Sciatic nerve (tissue), 2 donors: ENCODE measurements at regions not wholly inside any gene's neighbourhood (a gene's known extent, or its start where the extent isn't known, plus 50 kb on each side); places are given as distances from the start of the nearest gene placed in this dataset.

Experiments used
- ATAC-seq: fragments of 200-7000 bp; cut with Tn5 transposase; one replicate; pipeline ENCODE4 v1.9.1; 2020; ENCODE audit warnings: mild to moderate bottlenecking, moderate library complexity
- DNase-seq: peaks from one replicate; pipeline ENCODE4 v3.0.0-alpha.2; 2020; ENCODE audit warnings: low spot score
- intact Hi-C: fragments of 100-400 bp; cut with DNase I; formaldehyde crosslinking; loops from one replicate; pipeline ENCODE4 v1.14.2; 2022
- donor health status: DM: no; HTN: no; CAD: no.
- donor health status: DM: no; HTN: no; CAD: no.

GRCh38 chr11:11789735-11790369 is 51.9 kb upstream of the USP47 start:
- no peak for DNase-seq
- intact Hi-C loops: loop anchor here (10.0 kb wide), 3 partner anchors 255 to 995 kb away; no protein-coding TSS in a partner anchor
- ATAC-seq: no peak

GRCh38 chr11:11788063-11788710 is 53.6 kb upstream of the USP47 start:
- intact Hi-C loops: loop anchor here (10.0 kb wide), 2 partner anchors 853 to 993 kb away; no protein-coding TSS in a partner anchor
- no peak for DNase-seq
- peak; percentile 41 for ATAC-seq

- DNase-seq (peak; percentile 90), ATAC-seq (peak; percentile 94)
- intact Hi-C loops: loop anchor here (10.0 kb wide), 2 partner anchors 853 to 993 kb away; no protein-coding TSS in a partner anchor
Observed at GRCh38 chr11:11787305-11788062, 54.3 kb upstream of the USP47 start.

GRCh38 chr11:11786771-11787170 is 55.0 kb upstream of the USP47 start:
- intact Hi-C loops: loop anchor here (10.0 kb wide), 2 partner anchors 852 to 992 kb away; no protein-coding TSS in a partner anchor
- ATAC-seq (peak; percentile 69), DNase-seq (no peak)

- ATAC-seq (no peak), DNase-seq (no peak)
- intact Hi-C loops: loop anchor here (10.0 kb wide), 2 partner anchors 851 to 991 kb away; no protein-coding TSS in a partner anchor
Observed at GRCh38 chr11:11786234-11786633, 55.5 kb upstream of the USP47 start.

GRCh38 chr11:11782532-11783110 is 59.2 kb upstream of the USP47 start:
- intact Hi-C loops: loop anchor here (10.0 kb wide), 2 partner anchors 848 to 988 kb away; no protein-coding TSS in a partner anchor
- ATAC-seq (no peak), DNase-seq (no peak)

- DNase-seq (no peak), ATAC-seq (no peak)
- intact Hi-C loops: loop anchor here (10.0 kb wide), 2 partner anchors 846 to 986 kb away; no protein-coding TSS in a partner anchor
Observed at GRCh38 chr11:11780858-11781257, 60.9 kb upstream of the USP47 start.

- intact Hi-C loops: loop anchor here (10.0 kb wide), 2 partner anchors 845 to 985 kb away; no protein-coding TSS in a partner anchor
- no peak for DNase-seq
- ATAC-seq: no peak
Observed at GRCh38 chr11:11779975-11780374, 61.8 kb upstream of the USP47 start.

GRCh38 chr11:11777897-11778296 is 63.9 kb upstream of the USP47 start:
- DNase-seq (no peak), ATAC-seq (no peak)
- intact Hi-C loops: no loop called here

- intact Hi-C loops: no loop called here
- ATAC-seq (no peak), DNase-seq (no peak)
Observed at GRCh38 chr11:11776714-11777113, 65.1 kb upstream of the USP47 start.

GRCh38 chr11:11774928-11775327 is 66.8 kb upstream of the USP47 start:
- ATAC-seq: no peak
- no peak for DNase-seq
- intact Hi-C loops: no loop called here

GRCh38 chr11:11772865-11773515 is 68.8 kb upstream of the USP47 start:
- DNase-seq: no peak
- ATAC-seq: no peak
- intact Hi-C loops: no loop called here

- no peak for ATAC-seq
- DNase-seq: no peak
- intact Hi-C loops: no loop called here
Observed at GRCh38 chr11:11770921-11771486, 70.8 kb upstream of the USP47 start.

GRCh38 chr11:11770296-11770695 is 71.5 kb upstream of the USP47 start:
- DNase-seq (no peak), ATAC-seq (no peak)
- intact Hi-C loops: no loop called here

- ATAC-seq (no peak), DNase-seq (no peak)
- intact Hi-C loops: no loop called here
Observed at GRCh38 chr11:11769782-11770181, 72.0 kb upstream of the USP47 start.

- ATAC-seq (no peak), DNase-seq (no peak)
- intact Hi-C loops: no loop called here
Observed at GRCh38 chr11:11769362-11769761, 72.4 kb upstream of the USP47 start.

GRCh38 chr11:11764423-11764803 is 77.4 kb upstream of the USP47 start:
- ATAC-seq (no peak), DNase-seq (no peak)
- intact Hi-C loops: no loop called here

- intact Hi-C loops: no loop called here
- ATAC-seq (no peak), DNase-seq (no peak)
Observed at GRCh38 chr11:11763796-11764422, 77.9 kb upstream of the USP47 start.
